Smooth muscle cell (in vitro differentiated cells): ENCODE measurements at regions not wholly inside any gene's neighbourhood (a gene's known extent, or its start where the extent isn't known, plus 50 kb on each side); places are given as distances from the start of the nearest gene placed in this dataset.
A peak's percentile ranks its signal among the peaks of the same experiment; 100 is the strongest.

Experiments used
- DNase-seq: peaks from one replicate; lab custom pipeline; 2025; ENCODE audit not compliant: unreplicated experiment; lab: John Stamatoyannopoulos, UW
- H2AFZ ChIP-seq: fragments of 200-600 bp; sonication (generic); 2 replicates; pipeline ENCODE4 v1.6.0; 2016; ENCODE audit warnings: antibody characterized with exemption, low read depth, mild to moderate bottlenecking
- H3F3A ChIP-seq: fragments of 200-600 bp; sonication (generic); 2 replicates; pipeline ENCODE4 v1.6.0; 2017; ENCODE audit warnings: antibody characterized with exemption, low read depth
- H3K27ac ChIP-seq: fragments of 200-600 bp; sonication (generic); 2 replicates; pipeline ENCODE4 v1.5.1; 2016; ENCODE audit warnings: low read depth, mild to moderate bottlenecking
- H3K27me3 ChIP-seq: fragments of 200-600 bp; sonication (generic); 2 replicates; pipeline ENCODE4 v1.6.1; 2016; ENCODE audit warnings: low read depth, mild to moderate bottlenecking
- H3K36me3 ChIP-seq: fragments of 200-600 bp; sonication (generic); 2 replicates; pipeline ENCODE4 v1.5.1; 2016; ENCODE audit warnings: low read depth
- H3K4me1 ChIP-seq: fragments of 200-600 bp; sonication (generic); 2 replicates; pipeline ENCODE4 v1.5.1; 2016; ENCODE audit warnings: low read depth
- H3K4me2 ChIP-seq: fragments of 200-600 bp; sonication (generic); 2 replicates; pipeline ENCODE4 v1.6.0; 2016; ENCODE audit warnings: mild to moderate bottlenecking
- H3K4me3 ChIP-seq: fragments of 200-600 bp; sonication (generic); 2 replicates; pipeline ENCODE4 v1.5.1; 2016; ENCODE audit warnings: mild to moderate bottlenecking
- H3K79me2 ChIP-seq: fragments of 200-600 bp; sonication (generic); 2 replicates; pipeline ENCODE4 v1.6.0; 2016; ENCODE audit warnings: low read depth, mild to moderate bottlenecking
- H3K9ac ChIP-seq: fragments of 200-600 bp; sonication (generic); 2 replicates; pipeline ENCODE4 v1.6.0; 2016; ENCODE audit warnings: low read depth
- H3K9me3 ChIP-seq: fragments of 200-600 bp; sonication (generic); replicated peaks from 2 replicates; pipeline ENCODE4 v1.5.1; 2016; ENCODE audit warnings: low read depth
- H4K20me1 ChIP-seq: fragments of 200-600 bp; sonication (generic); 2 replicates; pipeline ENCODE4 v1.6.0; 2016; ENCODE audit warnings: low read depth
- WGBS: methylation state at CpG from one replicate; pipeline ENCODE4 v1.1.7; 2016; ENCODE audit warnings: low lambda C conversion rate; 5-methylcytosine and 5-hydroxymethylcytosine counted together
- TF ChIP-seq, protein P1 (sequence below): fragments of 200-600 bp; sonication (generic); IDR thresholded peaks from 2 replicates; pipeline ENCODE4 v1.5.1; 2017; ENCODE audit warnings: borderline replicate concordance, mild to moderate bottlenecking, antibody characterized with exemption; ENCODE audit not compliant: insufficient read depth, poor library complexity, severe bottlenecking

DNA sequence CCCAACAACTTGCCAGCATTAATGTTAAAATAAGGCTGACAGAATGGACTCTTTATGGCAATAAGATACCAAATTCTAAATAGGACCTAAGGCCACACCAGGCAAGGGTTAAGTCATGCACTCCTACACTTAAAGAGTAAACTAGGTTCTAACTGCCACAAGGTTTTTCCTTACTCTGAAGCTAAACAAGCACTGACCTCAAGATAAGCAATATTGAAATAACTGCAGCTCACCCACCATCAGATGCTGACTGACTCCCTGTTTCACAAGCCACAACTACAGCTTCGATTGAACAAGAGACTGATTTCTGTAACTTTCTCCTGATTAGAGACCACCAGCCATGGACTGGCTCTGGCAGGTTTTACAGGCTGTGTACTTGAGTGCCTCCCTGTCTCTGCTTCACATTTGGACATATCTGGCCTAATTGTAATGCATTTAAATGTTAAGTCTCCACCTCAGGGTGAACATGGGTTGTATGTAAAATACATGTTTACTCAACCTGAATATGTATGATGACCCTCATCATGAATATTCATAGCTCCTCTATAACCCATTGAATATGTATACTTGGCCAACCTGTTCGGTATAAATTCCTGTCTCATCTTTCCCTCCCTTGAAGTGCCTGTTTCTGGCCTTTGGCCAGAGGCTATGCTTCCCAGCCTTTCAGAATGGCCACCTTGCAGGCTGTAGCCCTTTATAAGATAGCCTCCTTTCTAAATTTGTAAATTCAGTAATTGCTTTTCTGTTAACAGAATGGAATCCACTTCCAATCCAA, 70.5 kb upstream of the DAAM1 start:
- H3K9me3 ChIP-seq: no peaks in the 10 kb centered on the region
- WGBS: 76% methylated on average over 2 of the region's 2 CpGs
- H3K27ac ChIP-seq: no peak overlapping the region
- no peak overlapping the region for H3K4me2 ChIP-seq
- no peaks in the 10 kb centered on the region for H3K27me3 ChIP-seq
- no peak overlapping the region for H3K4me3 ChIP-seq
- no peak overlapping the region for H2AFZ ChIP-seq
- no peaks in the 10 kb centered on the region for H3K36me3 ChIP-seq
- no peaks in the 10 kb centered on the region for H3K79me2 ChIP-seq
- TF ChIP-seq, protein P1, sequence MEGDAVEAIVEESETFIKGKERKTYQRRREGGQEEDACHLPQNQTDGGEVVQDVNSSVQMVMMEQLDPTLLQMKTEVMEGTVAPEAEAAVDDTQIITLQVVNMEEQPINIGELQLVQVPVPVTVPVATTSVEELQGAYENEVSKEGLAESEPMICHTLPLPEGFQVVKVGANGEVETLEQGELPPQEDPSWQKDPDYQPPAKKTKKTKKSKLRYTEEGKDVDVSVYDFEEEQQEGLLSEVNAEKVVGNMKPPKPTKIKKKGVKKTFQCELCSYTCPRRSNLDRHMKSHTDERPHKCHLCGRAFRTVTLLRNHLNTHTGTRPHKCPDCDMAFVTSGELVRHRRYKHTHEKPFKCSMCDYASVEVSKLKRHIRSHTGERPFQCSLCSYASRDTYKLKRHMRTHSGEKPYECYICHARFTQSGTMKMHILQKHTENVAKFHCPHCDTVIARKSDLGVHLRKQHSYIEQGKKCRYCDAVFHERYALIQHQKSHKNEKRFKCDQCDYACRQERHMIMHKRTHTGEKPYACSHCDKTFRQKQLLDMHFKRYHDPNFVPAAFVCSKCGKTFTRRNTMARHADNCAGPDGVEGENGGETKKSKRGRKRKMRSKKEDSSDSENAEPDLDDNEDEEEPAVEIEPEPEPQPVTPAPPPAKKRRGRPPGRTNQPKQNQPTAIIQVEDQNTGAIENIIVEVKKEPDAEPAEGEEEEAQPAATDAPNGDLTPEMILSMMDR: no peak
- no peak overlapping the region for H3K9ac ChIP-seq
- no peak for DNase-seq
- no peaks in the 10 kb centered on the region for H3K4me1 ChIP-seq
- H4K20me1 ChIP-seq: no peaks in the 10 kb centered on the region
- no peaks in the 10 kb centered on the region for H3F3A ChIP-seq

DNA sequence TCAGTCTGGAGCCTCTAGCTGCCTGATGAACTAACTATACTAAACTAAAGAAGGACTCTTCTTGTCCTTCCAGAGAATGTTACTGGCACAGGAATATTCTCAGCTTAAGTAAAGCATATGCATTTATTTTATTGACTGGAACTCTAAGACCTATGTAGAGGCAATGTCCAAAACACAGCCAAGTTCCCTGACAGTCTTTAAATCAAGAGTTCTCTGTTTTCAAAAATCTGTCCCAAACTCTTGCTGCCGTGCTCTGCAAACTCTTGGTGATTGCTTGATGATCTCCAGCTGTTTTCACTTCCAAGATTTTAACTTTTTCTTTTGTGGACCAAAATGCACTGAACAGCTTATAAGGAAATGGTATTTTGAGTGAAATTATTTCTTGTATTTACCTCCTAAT, 67.5 kb upstream of the DAAM1 start:
- no peaks in the 10 kb centered on the region for H3K9me3 ChIP-seq
- H3K4me3 ChIP-seq: no peak overlapping the region
- no peaks in the 10 kb centered on the region for H3K4me1 ChIP-seq
- H3K79me2 ChIP-seq: no peaks in the 10 kb centered on the region
- H3K27me3 ChIP-seq: no peaks in the 10 kb centered on the region
- H3K27ac ChIP-seq: no peak overlapping the region
- H2AFZ ChIP-seq: no peak overlapping the region
- no peaks in the 10 kb centered on the region for H4K20me1 ChIP-seq
- H3K9ac ChIP-seq: no peak overlapping the region
- H3K4me2 ChIP-seq: no peak overlapping the region
- 58% methylated on average over 1 of the region's 1 CpG for WGBS
- no peaks in the 10 kb centered on the region for H3F3A ChIP-seq
- H3K36me3 ChIP-seq: no peaks in the 10 kb centered on the region
- no peak for DNase-seq
- TF ChIP-seq, protein P1: no peak

DNA sequence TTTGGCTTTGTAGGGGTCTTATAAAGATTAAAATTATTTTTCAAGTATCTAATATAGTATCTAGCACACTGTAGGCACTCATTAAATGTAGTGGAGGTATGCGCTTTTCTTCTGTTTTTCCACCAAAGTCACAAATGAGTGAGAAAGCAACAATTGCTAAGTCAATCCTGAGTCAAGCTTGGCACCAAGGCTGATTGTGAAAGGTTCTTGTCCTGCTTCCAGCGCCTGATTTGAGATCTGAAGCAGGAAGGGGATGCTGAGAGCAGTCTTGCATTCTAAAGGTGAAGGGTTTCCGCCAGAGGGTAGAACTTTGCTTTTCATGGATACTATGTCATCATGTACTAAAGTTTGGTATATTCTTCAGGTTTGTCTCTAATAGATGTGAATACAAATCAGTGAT, 64.9 kb upstream of the DAAM1 start:
- Histone ChIP-seq H3K27ac (no peak overlapping the region), H4K20me1 (no peaks in the 10 kb centered on the region), H2AFZ (no peak overlapping the region), H3K36me3 (no peaks in the 10 kb centered on the region), H3K79me2 (no peaks in the 10 kb centered on the region), H3K4me2 (no peak overlapping the region), H3K9ac (no peak overlapping the region), H3K27me3 (no peaks in the 10 kb centered on the region), H3F3A (no peaks in the 10 kb centered on the region), H3K4me3 (no peak overlapping the region), H3K9me3 (no peaks in the 10 kb centered on the region), H3K4me1 (no peaks in the 10 kb centered on the region)
- TF ChIP-seq, protein P1: no peak
- no peak for DNase-seq
- WGBS: 94% methylated on average over 3 of the region's 3 CpGs

DNA sequence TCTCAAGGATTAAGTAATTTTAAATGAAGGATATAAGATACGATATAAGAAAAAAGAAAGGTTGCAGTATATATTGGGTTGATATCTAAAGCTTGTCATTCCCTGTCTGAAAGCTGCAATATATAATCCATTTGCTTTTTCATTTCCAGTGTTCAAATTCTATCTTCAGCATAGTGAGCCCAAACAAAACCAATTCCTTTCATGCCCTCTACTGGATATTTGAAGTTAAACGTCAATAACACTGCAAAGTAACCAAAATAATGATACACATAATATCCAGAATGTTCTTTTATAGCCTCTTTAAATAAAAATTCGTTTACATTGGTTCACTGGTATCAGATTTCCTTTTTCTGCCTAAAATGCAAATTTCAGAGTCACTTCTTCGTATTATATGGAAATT, 64.5 kb upstream of the DAAM1 start:
- H3K36me3 ChIP-seq: no peaks in the 10 kb centered on the region
- no peaks in the 10 kb centered on the region for H3K9me3 ChIP-seq
- no peak overlapping the region for H3K27ac ChIP-seq
- no peak overlapping the region for H3K4me3 ChIP-seq
- no peaks in the 10 kb centered on the region for H3F3A ChIP-seq
- TF ChIP-seq, protein P1: peak; percentile 37
- H3K9ac ChIP-seq: no peak overlapping the region
- no peak for DNase-seq
- WGBS: 47% methylated on average over 4 of the region's 4 CpGs
- H3K79me2 ChIP-seq: no peaks in the 10 kb centered on the region
- no peak overlapping the region for H3K4me2 ChIP-seq
- no peaks in the 10 kb centered on the region for H4K20me1 ChIP-seq
- no peak overlapping the region for H2AFZ ChIP-seq
- no peaks in the 10 kb centered on the region for H3K4me1 ChIP-seq
- no peaks in the 10 kb centered on the region for H3K27me3 ChIP-seq
